GM12873 (cell line): ENCODE measurements at regions not wholly inside any gene's neighbourhood (a gene's known extent, or its start where the extent isn't known, plus 50 kb on each side); places are given as distances from the start of the nearest gene placed in this dataset.

ENCODE experiments used
- TF ChIP-seq, protein P1 (sequence below): IDR thresholded peaks from 2 replicates; pipeline ENCODE4 v1.5.1; 2012; ENCODE audit warnings: low read depth, mild to moderate bottlenecking, moderate library complexity, low read length, control low read depth; ENCODE audit not compliant: insufficient read depth; ENCODE audit errors: missing control alignments

DNA sequence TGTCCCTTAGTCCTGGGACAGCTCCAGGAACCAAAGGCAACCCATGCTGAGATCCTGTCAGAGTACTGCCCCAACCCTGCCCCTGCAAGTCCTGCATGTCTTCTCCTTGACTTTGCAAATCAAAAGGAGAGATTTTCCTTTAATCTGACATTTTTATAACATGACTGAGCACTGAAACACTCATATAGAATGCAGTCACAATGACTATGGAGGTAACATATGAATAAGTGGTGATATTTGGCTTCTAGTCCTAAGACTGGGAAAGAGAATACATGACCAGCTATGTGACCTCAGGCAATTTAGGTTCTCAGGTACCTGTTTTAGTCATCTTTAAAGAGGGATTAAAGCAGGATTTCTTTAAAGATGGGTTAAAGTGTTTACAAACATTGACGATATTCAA is 941.6 kb upstream of the CDH8 start:
- TF ChIP-seq, protein P1, sequence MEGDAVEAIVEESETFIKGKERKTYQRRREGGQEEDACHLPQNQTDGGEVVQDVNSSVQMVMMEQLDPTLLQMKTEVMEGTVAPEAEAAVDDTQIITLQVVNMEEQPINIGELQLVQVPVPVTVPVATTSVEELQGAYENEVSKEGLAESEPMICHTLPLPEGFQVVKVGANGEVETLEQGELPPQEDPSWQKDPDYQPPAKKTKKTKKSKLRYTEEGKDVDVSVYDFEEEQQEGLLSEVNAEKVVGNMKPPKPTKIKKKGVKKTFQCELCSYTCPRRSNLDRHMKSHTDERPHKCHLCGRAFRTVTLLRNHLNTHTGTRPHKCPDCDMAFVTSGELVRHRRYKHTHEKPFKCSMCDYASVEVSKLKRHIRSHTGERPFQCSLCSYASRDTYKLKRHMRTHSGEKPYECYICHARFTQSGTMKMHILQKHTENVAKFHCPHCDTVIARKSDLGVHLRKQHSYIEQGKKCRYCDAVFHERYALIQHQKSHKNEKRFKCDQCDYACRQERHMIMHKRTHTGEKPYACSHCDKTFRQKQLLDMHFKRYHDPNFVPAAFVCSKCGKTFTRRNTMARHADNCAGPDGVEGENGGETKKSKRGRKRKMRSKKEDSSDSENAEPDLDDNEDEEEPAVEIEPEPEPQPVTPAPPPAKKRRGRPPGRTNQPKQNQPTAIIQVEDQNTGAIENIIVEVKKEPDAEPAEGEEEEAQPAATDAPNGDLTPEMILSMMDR = no peak

DNA sequence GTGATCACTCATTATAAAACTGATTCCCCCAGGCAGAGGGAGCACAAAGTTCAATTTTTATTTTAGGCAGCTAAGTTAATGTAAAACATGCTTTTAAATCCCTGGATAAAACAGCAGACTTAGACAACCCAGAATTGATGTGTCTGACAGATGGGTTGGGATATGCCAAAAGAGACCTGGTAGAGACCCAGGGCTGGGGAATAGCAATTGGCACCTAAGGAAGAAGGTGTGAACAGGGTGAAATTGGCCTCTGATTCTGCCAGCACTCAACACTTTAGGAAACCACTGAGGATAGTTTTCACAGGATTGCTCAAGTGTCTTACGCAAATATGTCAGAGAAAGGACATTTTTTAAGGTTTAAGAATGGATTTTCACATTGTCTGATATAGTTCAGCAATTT is 938.2 kb upstream of the CDH8 start:
- TF ChIP-seq, protein P1 = no peak

DNA sequence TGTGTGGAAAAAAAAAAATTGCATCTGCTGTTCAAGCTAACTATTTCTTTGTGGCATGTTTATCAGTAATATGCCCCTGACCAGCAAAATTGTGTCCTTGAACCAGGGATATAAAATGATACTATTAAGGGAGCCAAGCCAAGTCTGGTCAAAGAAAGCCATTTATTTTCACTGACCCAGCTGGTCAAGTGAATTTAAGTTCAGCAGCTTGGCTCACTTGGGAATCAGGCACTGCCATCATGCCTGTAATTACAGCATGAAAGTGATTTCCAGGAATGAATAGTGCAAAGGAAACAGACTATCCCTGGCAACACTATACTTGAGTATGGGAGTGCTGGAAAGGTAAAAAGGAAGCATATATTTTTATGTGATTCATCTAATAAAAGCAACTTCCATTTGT is 934.6 kb upstream of the CDH8 start:
- TF ChIP-seq, protein P1 = no peak

DNA sequence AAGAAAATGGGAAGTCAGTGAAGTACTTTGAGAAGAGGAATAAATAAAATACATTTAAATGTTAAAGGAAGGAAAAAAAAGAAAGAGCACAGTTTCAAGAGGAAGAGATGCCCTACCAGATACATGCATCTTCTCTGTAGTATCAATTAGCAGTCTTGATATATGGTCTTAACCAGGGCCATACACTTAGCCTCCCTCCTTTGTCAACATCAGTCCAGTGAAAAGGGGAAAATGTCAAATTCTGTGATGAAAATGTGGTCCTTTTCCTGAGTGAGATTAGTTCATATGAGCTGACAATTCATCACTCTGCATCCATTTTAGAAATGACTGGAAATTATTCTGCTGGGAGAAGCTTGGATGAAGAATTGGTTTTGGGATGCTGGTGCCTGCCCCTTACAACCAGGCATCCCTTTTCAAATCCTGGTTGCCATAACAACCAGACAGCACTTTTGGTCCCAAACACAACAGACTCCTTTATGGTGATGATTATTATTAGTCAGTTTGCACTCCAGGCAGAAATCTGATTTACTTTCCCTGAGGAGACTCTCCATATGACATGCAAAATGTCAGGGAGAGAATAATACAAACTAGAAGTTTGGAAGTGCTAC is 933.6 kb upstream of the CDH8 start:
- TF ChIP-seq, protein P1 = no peak

DNA sequence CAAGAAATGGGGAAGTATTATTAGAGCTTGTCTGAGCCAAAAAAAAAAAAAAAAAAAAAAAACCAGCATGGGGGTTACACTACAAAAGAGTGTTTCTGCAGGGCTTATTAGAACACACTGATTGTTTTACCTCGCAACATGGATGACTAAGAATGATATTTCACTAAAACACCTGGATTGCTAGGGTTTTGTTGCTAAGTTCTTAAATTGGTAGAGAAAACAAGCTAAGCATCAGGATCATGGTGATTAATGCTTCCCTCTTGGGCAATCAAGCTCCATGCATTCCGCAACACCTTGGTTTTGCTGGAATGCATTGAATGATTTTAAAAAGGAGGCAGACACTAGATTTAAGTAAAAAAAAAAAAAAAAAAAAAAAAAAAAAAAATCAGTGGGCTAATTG is 931.4 kb upstream of the CDH8 start:
- TF ChIP-seq, protein P1 = no peak

DNA sequence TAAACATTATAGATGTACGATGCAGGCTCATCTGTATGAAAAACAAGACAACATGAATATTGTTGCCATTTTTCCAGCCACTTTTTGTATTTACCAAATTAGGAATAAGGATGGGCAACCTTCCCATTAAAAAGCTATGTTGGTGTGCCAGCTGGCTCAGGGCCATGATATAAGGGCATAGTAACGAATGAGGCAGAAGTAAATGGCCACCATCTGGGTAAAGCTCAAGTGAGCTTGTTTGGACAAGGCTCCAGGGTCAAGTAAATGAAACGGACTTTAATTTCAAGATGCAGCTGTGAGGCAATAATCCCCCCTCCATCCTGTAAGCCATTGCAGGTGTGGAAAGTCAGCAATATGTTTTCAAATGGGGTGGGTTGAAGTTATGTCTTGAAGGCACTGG is 930.9 kb upstream of the CDH8 start:
- TF ChIP-seq, protein P1 = no peak

DNA sequence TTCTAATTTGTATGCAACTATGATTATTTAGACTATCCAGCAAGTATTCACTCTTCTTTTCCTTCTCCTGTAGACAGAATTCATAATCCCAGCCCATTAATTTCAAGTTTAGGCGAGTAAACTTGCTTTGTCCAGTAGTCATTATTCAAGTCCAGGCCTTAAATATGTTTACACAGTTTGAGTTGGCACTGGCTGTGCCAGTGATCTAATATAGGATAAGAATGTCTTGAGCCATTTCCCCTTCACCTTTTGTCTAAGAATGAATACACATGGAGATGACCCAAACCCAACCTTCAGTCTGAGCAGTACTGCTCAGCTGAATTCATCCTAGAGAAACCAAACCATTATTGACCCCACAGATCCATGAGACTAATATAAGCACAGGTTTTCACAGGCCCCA is 930.4 kb upstream of the CDH8 start:
- TF ChIP-seq, protein P1 = no peak

DNA sequence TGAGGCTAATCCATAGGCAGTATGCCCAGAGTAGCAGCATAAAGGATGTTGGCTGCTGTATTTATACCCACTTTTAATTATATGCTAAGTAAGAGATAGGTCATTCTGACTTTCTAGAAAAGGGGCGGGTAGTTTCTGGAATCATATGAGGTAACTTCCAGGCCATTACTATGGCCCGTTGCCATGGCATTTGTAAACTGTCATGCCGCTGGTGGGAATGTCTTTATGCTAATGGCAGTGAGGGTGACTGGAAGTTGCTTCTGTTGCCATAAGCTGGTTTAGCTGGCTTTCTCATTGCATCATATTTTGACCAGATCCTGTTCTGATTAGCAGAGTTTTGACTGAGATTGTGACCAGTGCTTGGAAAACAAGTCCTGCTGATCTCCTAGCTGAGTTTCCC is 929.6 kb upstream of the CDH8 start:
- TF ChIP-seq, protein P1 = no peak
